ENCODE measurements at regions not wholly inside any gene's neighbourhood (a gene's known extent, or its start where the extent isn't known, plus 50 kb on each side); places are given as distances from the start of the nearest gene placed in this dataset.

- TF ChIP-seq CTCF (IDR thresholded peaks at IDR 0.05) (no peak), POLR2A (IDR thresholded peaks at IDR 0.05) (no peak)
Observed at GRCh38 chr2:175579646-175580045, 398.1 kb upstream of the ATP5MC3 start.
